Lower lobe of right lung (tissue), 2 donors: ENCODE measurements at regions not wholly inside any gene's neighbourhood (a gene's known extent, or its start where the extent isn't known, plus 50 kb on each side); places are given as distances from the start of the nearest gene placed in this dataset.

Experiments
- ATAC-seq, 2 donors: fragments of 200-7000 bp; cut with Tn5 transposase; one replicate each; pipeline ENCODE4 v1.9.1; 2020 to 2022; ENCODE audit warnings: mild to moderate bottlenecking in 2 of 2, moderate library complexity in 2 of 2
- DNase-seq: peaks from one replicate; pipeline ENCODE4 v3.0.0-alpha.2; 2020
- H3K27ac ChIP-seq: fragments of 200-600 bp; one replicate; pipeline ENCODE4 v1.8.0; 2022
- H3K27me3 ChIP-seq: fragments of 200-600 bp; one replicate; pipeline ENCODE4 v1.8.0; 2022; ENCODE audit warnings: low read depth
- H3K36me3 ChIP-seq: fragments of 200-600 bp; one replicate; pipeline ENCODE4 v1.8.0; 2022; ENCODE audit warnings: mild to moderate bottlenecking
- H3K4me1 ChIP-seq: fragments of 200-600 bp; one replicate; pipeline ENCODE4 v1.8.0; 2022
- H3K4me3 ChIP-seq: fragments of 200-600 bp; one replicate; pipeline ENCODE4 v1.8.0; 2022; ENCODE audit warnings: mild to moderate bottlenecking
- H3K9me3 ChIP-seq: fragments of 200-600 bp; one replicate; pipeline ENCODE4 v1.8.0; 2022
- CTCF ChIP-seq: fragments of 200-600 bp; IDR thresholded peaks from one replicate; pipeline ENCODE4 v1.8.0; 2022; ENCODE audit warnings: antibody characterized with exemption, mild to moderate bottlenecking
- intact Hi-C: fragments of 100-400 bp; cut with DNase I; formaldehyde crosslinking; loops from one replicate; pipeline ENCODE4 v1.11.0; 2022
- donor health status: DM: no; HTN: yes; CAD: no; lungs with severe emphysema.

GRCh38 chr3:1506090-1506489 lies 413.3 kb downstream of the CNTN6 start:
- ATAC-seq: no peak
- Histone ChIP-seq H3K27ac (no peak overlapping the region), H3K4me1 (no peaks in the 10 kb centered on the region), H3K36me3 (no peaks in the 10 kb centered on the region), H3K27me3 (no peaks in the 10 kb centered on the region), H3K4me3 (no peak overlapping the region), H3K9me3 (no peaks in the 10 kb centered on the region)
- no peak for TF ChIP-seq CTCF
- no peak for DNase-seq
- intact Hi-C loops: no loop called here

GRCh38 chr3:1513662-1514061 lies 420.8 kb downstream of the CNTN6 start:
- no peak overlapping the region for H3K4me3 ChIP-seq
- H3K4me1 ChIP-seq: no peaks in the 10 kb centered on the region
- H3K27ac ChIP-seq: no peak overlapping the region
- no peak for ATAC-seq
- TF ChIP-seq CTCF: no peak
- intact Hi-C loops: no loop called here
- no peaks in the 10 kb centered on the region for H3K36me3 ChIP-seq
- no peaks in the 10 kb centered on the region for H3K9me3 ChIP-seq
- no peak for DNase-seq
- H3K27me3 ChIP-seq: no peaks in the 10 kb centered on the region

DNA sequence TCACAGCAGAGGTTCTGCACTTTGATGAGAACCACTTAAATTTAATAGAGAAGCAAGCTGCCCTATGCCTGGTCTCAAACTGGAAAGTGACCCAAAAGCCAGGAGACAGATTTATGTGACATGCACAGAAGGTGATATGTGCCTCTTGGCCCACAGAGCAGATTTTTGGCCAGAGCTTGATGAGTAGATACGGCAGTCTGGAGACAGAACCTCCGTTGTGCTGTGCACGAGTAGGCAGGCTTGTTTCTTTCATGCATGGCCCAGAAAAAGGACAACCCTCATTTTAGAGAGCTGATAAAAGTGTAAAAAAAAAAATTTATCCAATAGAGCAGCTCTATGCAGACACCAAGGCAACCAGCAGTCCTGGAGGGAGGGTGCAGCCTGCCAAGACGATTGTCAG lies 423.1 kb downstream of the CNTN6 start:
- Histone ChIP-seq H3K27ac (no peak overlapping the region), H3K4me1 (no peaks in the 10 kb centered on the region), H3K4me3 (no peak overlapping the region), H3K27me3 (no peaks in the 10 kb centered on the region), H3K9me3 (no peaks in the 10 kb centered on the region), H3K36me3 (no peaks in the 10 kb centered on the region)
- ATAC-seq (no peak), DNase-seq (no peak)
- intact Hi-C loops: no loop called here
- TF ChIP-seq CTCF: no peak

DNA sequence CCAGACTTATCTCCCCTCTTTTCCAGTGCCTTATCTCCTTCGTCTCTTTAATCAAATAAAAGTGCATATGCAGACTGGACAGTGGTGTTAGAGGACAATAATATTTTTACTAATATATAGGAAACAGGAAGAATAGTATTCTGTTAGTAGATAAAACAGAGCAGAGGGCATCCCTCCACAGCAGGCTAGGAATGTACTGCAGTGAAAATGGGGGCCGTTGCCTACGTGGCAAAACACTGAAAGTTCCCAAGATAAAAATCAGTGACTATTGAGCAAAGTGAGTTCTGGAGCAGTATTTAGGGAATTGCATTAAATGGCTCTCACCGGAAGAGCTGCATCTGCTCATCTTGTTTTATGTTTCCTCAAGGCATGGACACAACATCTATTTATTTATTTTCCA lies 435.0 kb downstream of the CNTN6 start:
- TF ChIP-seq CTCF: no peak
- ATAC-seq: no peak
- Histone ChIP-seq H3K36me3 (no peaks in the 10 kb centered on the region), H3K27me3 (no peaks in the 10 kb centered on the region), H3K9me3 (no peaks in the 10 kb centered on the region), H3K27ac (no peak overlapping the region), H3K4me3 (no peak overlapping the region), H3K4me1 (no peaks in the 10 kb centered on the region)
- intact Hi-C loops: no loop called here
- DNase-seq: no peak

GRCh38 chr3:1528621-1529020 lies 435.8 kb downstream of the CNTN6 start:
- intact Hi-C loops: no loop called here
- H3K27ac ChIP-seq: no peak overlapping the region
- ATAC-seq (no peak), DNase-seq (no peak)
- no peaks in the 10 kb centered on the region for H3K9me3 ChIP-seq
- no peak for TF ChIP-seq CTCF
- H3K4me3 ChIP-seq: no peak overlapping the region
- H3K27me3 ChIP-seq: no peaks in the 10 kb centered on the region
- no peaks in the 10 kb centered on the region for H3K4me1 ChIP-seq
- no peaks in the 10 kb centered on the region for H3K36me3 ChIP-seq

DNA sequence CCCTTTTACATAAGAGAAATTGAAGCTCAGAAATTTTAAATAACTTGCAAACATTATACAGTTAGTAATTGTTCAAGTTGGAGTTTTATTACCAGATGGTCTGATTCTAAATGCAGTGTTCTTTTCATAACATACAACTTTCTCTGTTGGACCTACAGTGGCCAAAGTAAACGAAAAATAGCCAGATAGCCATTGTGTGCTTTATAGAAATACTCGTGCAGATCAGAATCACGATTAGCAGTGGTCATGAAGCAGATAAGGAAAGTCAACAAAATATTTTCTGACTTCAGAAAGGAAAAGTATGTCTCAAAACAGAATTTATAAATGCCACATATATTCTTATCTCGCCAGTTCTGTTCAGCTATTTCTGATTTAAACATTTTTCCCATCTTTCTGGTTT lies 436.9 kb downstream of the CNTN6 start:
- Histone ChIP-seq H3K4me1 (no peaks in the 10 kb centered on the region), H3K27me3 (no peaks in the 10 kb centered on the region), H3K9me3 (no peaks in the 10 kb centered on the region), H3K36me3 (no peaks in the 10 kb centered on the region), H3K4me3 (no peak overlapping the region), H3K27ac (no peak overlapping the region)
- no peak for DNase-seq
- no peak for TF ChIP-seq CTCF
- intact Hi-C loops: no loop called here
- no peak for ATAC-seq
